Liver (tissue), 8 donors: ENCODE measurements at regions not wholly inside any gene's neighbourhood (a gene's known extent, or its start where the extent isn't known, plus 50 kb on each side); places are given as distances from the start of the nearest gene placed in this dataset.

Experiments used
- DNase-seq: peaks from one replicate; pipeline ENCODE4 v3.0.0-alpha.2; 2017; ENCODE audit warnings: low spot score
- H3K27ac ChIP-seq, 2 donors: one replicate each; pipeline ENCODE4 v1.7.0; 2013; ENCODE audit warnings: inconsistent platforms in 2 of 2, low read length in 2 of 2, control low read depth in 1 of 2, low read depth in 1 of 2, mild to moderate bottlenecking in 1 of 2
- H3K27me3 ChIP-seq, 4 donors: one replicate each; pipeline versions ENCODE4 v1.6.1 to v1.7.0; 2013; ENCODE audit warnings: low read length in 3 of 4, inconsistent platforms in 1 of 4, mild to moderate bottlenecking in 1 of 4, moderate library complexity in 1 of 4; ENCODE audit not compliant: control insufficient read depth in 4 of 4, insufficient read depth in 4 of 4
- H3K36me3 ChIP-seq, 4 donors: one replicate each; pipeline versions ENCODE4 v1.6.1 to v1.7.0; 2013; ENCODE audit warnings: low read length in 3 of 4, mild to moderate bottlenecking in 3 of 4, low read depth in 1 of 4, moderate library complexity in 1 of 4; ENCODE audit not compliant: control insufficient read depth in 4 of 4, insufficient read depth in 3 of 4
- H3K4me1 ChIP-seq, 4 donors: one replicate each; pipeline versions ENCODE4 v1.6.1 to v1.7.0; 2013; ENCODE audit warnings: low read length in 3 of 4, mild to moderate bottlenecking in 3 of 4, moderate library complexity in 1 of 4; ENCODE audit not compliant: control insufficient read depth in 4 of 4, insufficient read depth in 4 of 4
- H3K4me3 ChIP-seq, 3 donors: one replicate each; pipeline versions ENCODE4 v1.6.1 to v1.7.0; 2013; ENCODE audit warnings: low read length in 3 of 3, control low read depth in 1 of 3, low read depth in 1 of 3, mild to moderate bottlenecking in 1 of 3
- H3K9ac ChIP-seq, 2 donors: one replicate each; pipeline ENCODE4 v1.7.0; 2013; ENCODE audit warnings: low read length in 2 of 2, mild to moderate bottlenecking in 2 of 2, moderate library complexity in 2 of 2, control low read depth in 1 of 2, low read depth in 1 of 2
- H3K9me3 ChIP-seq, 4 donors: one replicate each; pipeline versions ENCODE4 v1.6.1 to v1.7.0; 2013; ENCODE audit warnings: low read length in 3 of 4; ENCODE audit not compliant: control insufficient read depth in 4 of 4
- ATF3 ChIP-seq: IDR thresholded peaks from 2 replicates; pipeline ENCODE4 v1.6.1; 2016; ENCODE audit warnings: antibody characterized with exemption
- CTCF ChIP-seq: fragments of 150-350 bp; IDR thresholded peaks from 2 replicates; pipeline ENCODE4 v1.5.1; 2017; ENCODE audit warnings: improper control_type of control experiment, low read depth, low read length; ENCODE audit not compliant: missing input control
- EGR1 ChIP-seq, 2 donors: IDR thresholded peaks; 2 replicates each; pipeline ENCODE4 v1.6.1; 2016 to 2018; ENCODE audit warnings: antibody characterized with exemption in 2 of 2, low read depth in 2 of 2
- FOXA1 ChIP-seq: IDR thresholded peaks from 2 replicates; pipeline ENCODE4 v1.6.1; 2016; ENCODE audit warnings: antibody characterized with exemption
- FOXA2 ChIP-seq: IDR thresholded peaks from 2 replicates; pipeline ENCODE4 v1.6.1; 2016; ENCODE audit warnings: antibody characterized with exemption
- GABPA ChIP-seq, 2 donors: IDR thresholded peaks in 1 of 2; conservative IDR thresholded peaks in 1 of 2; 2 replicates each; pipeline ENCODE4 v1.6.1; 2016; ENCODE audit warnings: antibody characterized with exemption in 2 of 2, mild to moderate bottlenecking in 1 of 2, moderate library complexity in 1 of 2
- HNF4A ChIP-seq, 2 donors: conservative IDR thresholded peaks; 2 replicates each; pipeline ENCODE4 v1.6.1; 2016; ENCODE audit warnings: antibody characterized with exemption in 2 of 2, mild to moderate bottlenecking in 2 of 2
- HNF4G ChIP-seq: IDR thresholded peaks from 2 replicates; pipeline ENCODE4 v1.6.1; 2016; ENCODE audit warnings: antibody characterized with exemption
- JUND ChIP-seq, 2 donors: IDR thresholded peaks; 2 replicates each; pipeline ENCODE4 v1.6.1; 2016; ENCODE audit warnings: antibody characterized with exemption in 2 of 2
- MAX ChIP-seq: IDR thresholded peaks from 2 replicates; pipeline ENCODE4 v1.6.1; 2016; ENCODE audit warnings: antibody characterized with exemption
- NR2F2 ChIP-seq: IDR thresholded peaks from 2 replicates; pipeline ENCODE4 v1.6.1; 2016; ENCODE audit warnings: antibody characterized with exemption
- RAD21 ChIP-seq, 2 donors: IDR thresholded peaks; 2 replicates each; pipeline ENCODE4 v1.6.1; 2016; ENCODE audit warnings: antibody characterized with exemption in 2 of 2, mild to moderate bottlenecking in 2 of 2
- REST ChIP-seq: IDR thresholded peaks from 2 replicates; pipeline ENCODE4 v1.6.1; 2016; ENCODE audit warnings: antibody characterized with exemption, mild to moderate bottlenecking
- RXRA ChIP-seq, 2 donors: IDR thresholded peaks; 2 replicates each; pipeline ENCODE4 v1.6.1; 2017 to 2018; ENCODE audit warnings: antibody characterized with exemption in 2 of 2, mild to moderate bottlenecking in 1 of 2
- SP1 ChIP-seq: IDR thresholded peaks from 2 replicates; pipeline ENCODE4 v1.6.1; 2018; ENCODE audit warnings: antibody characterized with exemption, mild to moderate bottlenecking
- TAF1 ChIP-seq: conservative IDR thresholded peaks from 2 replicates; pipeline ENCODE4 v1.6.1; 2016; ENCODE audit warnings: antibody characterized with exemption, mild to moderate bottlenecking
- YY1 ChIP-seq: IDR thresholded peaks from 2 replicates; pipeline ENCODE4 v1.6.1; 2016; ENCODE audit warnings: antibody characterized with exemption, mild to moderate bottlenecking
- ZBTB33 ChIP-seq: IDR thresholded peaks from 2 replicates; pipeline ENCODE4 v1.6.1; 2016; ENCODE audit warnings: antibody characterized with exemption
- WGBS: extraction: QIAGEN DNeasy Blood & Tissue Kit; methylation state at CpG from one replicate; pipeline ENCODE4 v1.1.7; 2013; 5-methylcytosine and 5-hydroxymethylcytosine counted together
- donor health status: healthy.
- donor health status: healthy.
- donor health status: healthy.
- donor health status: healthy.
- donor health status: healthy.

GRCh38 chr7:115128154-115128553, 206.3 kb downstream of the MDFIC start:
- Histone ChIP-seq H3K9ac (no peak overlapping the region), H3K27ac (no peak overlapping the region), H3K27me3 (no peaks in the 10 kb centered on the region)

More at GRCh38 chr7:115128154-115128553, 206.3 kb downstream of the MDFIC start:
- no peak for DNase-seq
- H3K36me3 ChIP-seq = no peaks in the 10 kb centered on the region
- no peak overlapping the region for H3K4me3 ChIP-seq
- no peaks in the 10 kb centered on the region for H3K4me1 ChIP-seq
- no peaks in the 10 kb centered on the region for H3K9me3 ChIP-seq
- TF ChIP-seq RAD21 (IDR thresholded peaks at IDR 0.05) = no peak
- TF ChIP-seq SP1 = no peak
- TF ChIP-seq CTCF = no peak
- TF ChIP-seq TAF1 = no peak
- no peak for TF ChIP-seq FOXA1
- TF ChIP-seq GABPA (IDR thresholded peaks at IDR 0.05 in 1 of 2, conservative IDR thresholded peaks at IDR 0.05 in 1 of 2) = no peak
- no peak for TF ChIP-seq MAX
- TF ChIP-seq REST = no peak
- TF ChIP-seq ATF3 = no peak
- TF ChIP-seq FOXA2 = no peak
- no peak for TF ChIP-seq ZBTB33
- no peak for TF ChIP-seq HNF4A (conservative IDR thresholded peaks at IDR 0.05)
- no peak for TF ChIP-seq EGR1 (IDR thresholded peaks at IDR 0.05; ENCODE audit: low read depth in 2 of 2)
- no peak for TF ChIP-seq RXRA (IDR thresholded peaks at IDR 0.05)
- TF ChIP-seq HNF4G = no peak
- TF ChIP-seq JUND (IDR thresholded peaks at IDR 0.05) = no peak
- TF ChIP-seq NR2F2 = no peak
- TF ChIP-seq YY1 = no peak
- WGBS = 86% methylated on average over 2 of the region's 2 CpGs
